RWPE1 (cell line): ENCODE measurements at regions not wholly inside any gene's neighbourhood (a gene's known extent, or its start where the extent isn't known, plus 50 kb on each side); places are given as distances from the start of the nearest gene placed in this dataset.

Experiments
- CTCF ChIA-PET: fragments of 350-600 bp; sonication (Branson Sonifier 250); formaldehyde crosslinking; extraction: SDS; loops from one replicate; lab custom pipeline; 2021; lab: Yijun Ruan, JAX
- POLR2A ChIA-PET: fragments of 400-600 bp; formaldehyde crosslinking; extraction: SDS; loops from one replicate; lab custom pipeline; 2020; ENCODE audit warnings: antibody characterized with exemption; ENCODE audit not compliant: low non-redundant PET; lab: Yijun Ruan, JAX
- DNase-seq: peaks from one replicate; pipeline ENCODE4 v3.0.0; 2012; ENCODE audit warnings: low spot score
- H3K27ac ChIP-seq: fragments of 450-650 bp; 2 replicates; pipeline ENCODE4 v1.5.1; 2017
- CTCF ChIP-seq: fragments of 450-650 bp; conservative IDR thresholded peaks from 2 replicates; pipeline ENCODE4 v1.5.1; 2017; ENCODE audit warnings: low read depth, mild to moderate bottlenecking

GRCh38 chr6:4439159-4439558, 303.8 kb upstream of the ECI2 start:
- DNase-seq, result no peak
- ChIA-PET CTCF (interaction anchor here (0.7 kb wide), 1 partner anchor 87 kb away, joined by 3 read pairs; no protein-coding TSS in a partner anchor), POLR2A (no interaction called here)
- H3K27ac ChIP-seq, result no peak overlapping the region
- no peak for TF ChIP-seq CTCF

- ChIA-PET CTCF (interaction anchor here (0.6 kb wide), 1 partner anchor 122 kb away, joined by 3 read pairs; no protein-coding TSS in a partner anchor), POLR2A (no interaction called here)
- DNase-seq, result no peak
- no peak overlapping the region for H3K27ac ChIP-seq
- no peak for TF ChIP-seq CTCF
These were observed 302.0 kb upstream of the ECI2 start for GRCh38 chr6:4437342-4437741.

- no peak for TF ChIP-seq CTCF
- H3K27ac ChIP-seq, result no peak overlapping the region
- DNase-seq, result peak; percentile 8
- ChIA-PET POLR2A (no interaction called here), CTCF (interaction anchor here (0.7 kb wide), 1 partner anchor 708 kb away, joined by 4 read pairs; no protein-coding TSS in a partner anchor)
These were observed 300.6 kb upstream of the ECI2 start for GRCh38 chr6:4435981-4436445.

- ChIA-PET CTCF (no interaction called here), POLR2A (interaction anchor here (0.7 kb wide), 1 partner anchor 212 kb away, joined by 10 read pairs; no protein-coding TSS in a partner anchor)
- no peak for DNase-seq
- no peak overlapping the region for H3K27ac ChIP-seq
- TF ChIP-seq CTCF, result no peak
These were observed 299.3 kb upstream of the ECI2 start for GRCh38 chr6:4434655-4435054.

- POLR2A ChIA-PET, result no interaction called here
- CTCF ChIA-PET, result no interaction called here
- TF ChIP-seq CTCF, result no peak
These were observed 297.8 kb upstream of the ECI2 start for GRCh38 chr6:4433199-4433598.

GRCh38 chr6:4426968-4427367, 291.6 kb upstream of the ECI2 start:
- no peak for DNase-seq
- ChIA-PET POLR2A (no interaction called here), CTCF (no interaction called here)
- no peak overlapping the region for H3K27ac ChIP-seq
- TF ChIP-seq CTCF, result no peak

More at GRCh38 chr6:4433199-4433598, 297.8 kb upstream of the ECI2 start:
- no peak for DNase-seq
- H3K27ac ChIP-seq, result no peak overlapping the region
